ENCODE measurements at regions not wholly inside any gene's neighbourhood (a gene's known extent, or its start where the extent isn't known, plus 50 kb on each side); places are given as distances from the start of the nearest gene placed in this dataset.

GRCh38 chr2:208939852-208940251 is 484.0 kb upstream of the MAP2 start:
- TF ChIP-seq CTCF (conservative IDR thresholded peaks at IDR 0.05; ENCODE audit: low read length) (no peak), EZH2phosphoT487 (IDR thresholded peaks at IDR 0.05; ENCODE audit: borderline replicate concordance) (no peak)

All from Loucy (cell line).